GM21360 (cell line): ENCODE measurements at regions not wholly inside any gene's neighbourhood (a gene's known extent, or its start where the extent isn't known, plus 50 kb on each side); places are given as distances from the start of the nearest gene placed in this dataset.

ENCODE experiments used
- ATAC-seq: cut with Tn5 transposase; IDR thresholded peaks from one replicate; pipeline ENCODE4 v1.9.1; 2021; ENCODE audit warnings: mild to moderate bottlenecking, moderate library complexity; ENCODE audit not compliant: unreplicated experiment

DNA sequence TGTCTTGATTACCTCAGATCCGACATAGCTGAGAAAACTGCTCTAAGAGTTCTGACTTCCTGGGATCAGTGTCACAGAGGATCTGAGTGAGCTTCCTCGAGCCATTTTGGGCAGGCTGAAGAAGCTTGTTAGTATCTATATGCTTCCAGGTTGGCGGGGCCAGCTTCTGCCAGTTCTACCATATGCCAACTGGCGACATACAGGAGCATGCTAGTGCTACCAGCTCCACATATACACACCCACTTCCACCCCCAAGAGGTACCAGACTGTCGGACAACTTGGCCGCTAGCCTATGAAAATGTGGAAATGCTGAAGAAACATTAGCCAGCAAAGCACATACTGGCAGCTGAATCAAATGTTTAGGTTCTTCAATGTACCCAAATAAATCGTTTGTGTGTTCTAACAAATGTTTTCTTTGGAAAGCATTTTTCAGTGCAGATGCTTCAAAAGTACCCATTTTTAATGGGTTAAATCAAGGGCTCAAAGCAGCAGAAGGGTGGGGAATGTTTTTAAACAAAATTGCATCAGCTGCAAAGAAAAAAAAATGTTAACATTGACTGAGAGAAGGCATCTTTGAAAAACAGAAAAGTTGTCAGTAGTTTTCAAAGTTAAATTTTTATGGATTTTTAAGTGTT is 163.7 kb downstream of the KLF12 start:
- ATAC-seq = no peak

DNA sequence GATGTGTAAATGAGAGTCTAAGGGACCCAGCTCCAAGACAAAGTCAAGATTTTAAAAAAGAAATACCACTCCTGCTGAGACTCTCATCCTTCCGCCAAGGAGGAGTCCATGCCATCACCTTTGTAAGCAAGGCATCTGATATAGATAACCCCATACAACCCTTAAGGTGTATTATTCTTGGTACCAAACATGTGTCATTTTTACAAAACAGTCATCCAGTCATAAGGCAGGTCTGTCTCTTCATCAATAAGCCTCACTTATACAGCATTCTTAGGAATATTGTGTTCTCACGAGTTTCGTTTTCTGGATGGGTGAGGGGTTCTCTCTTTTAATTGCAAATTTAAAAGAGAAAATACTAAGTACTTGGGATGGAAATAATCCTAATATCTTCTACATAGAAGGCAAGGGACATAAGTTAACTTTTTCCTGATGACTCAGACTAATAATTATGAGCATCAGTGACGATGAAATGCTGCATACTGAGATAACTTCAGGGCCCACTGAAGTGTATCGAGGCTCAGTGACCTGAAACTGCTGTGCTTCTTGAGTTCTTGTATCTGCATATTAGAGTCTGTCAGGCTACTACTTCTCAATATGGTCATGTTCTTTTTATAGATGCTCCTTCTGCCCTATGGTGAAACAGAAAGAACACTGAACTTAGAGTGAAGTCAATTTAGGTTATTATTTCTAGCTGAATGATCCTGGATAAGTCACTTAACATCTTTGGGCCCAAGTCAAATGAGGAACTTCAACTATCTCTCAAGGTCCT is 166.6 kb downstream of the KLF12 start:
- ATAC-seq = peak; percentile 99

DNA sequence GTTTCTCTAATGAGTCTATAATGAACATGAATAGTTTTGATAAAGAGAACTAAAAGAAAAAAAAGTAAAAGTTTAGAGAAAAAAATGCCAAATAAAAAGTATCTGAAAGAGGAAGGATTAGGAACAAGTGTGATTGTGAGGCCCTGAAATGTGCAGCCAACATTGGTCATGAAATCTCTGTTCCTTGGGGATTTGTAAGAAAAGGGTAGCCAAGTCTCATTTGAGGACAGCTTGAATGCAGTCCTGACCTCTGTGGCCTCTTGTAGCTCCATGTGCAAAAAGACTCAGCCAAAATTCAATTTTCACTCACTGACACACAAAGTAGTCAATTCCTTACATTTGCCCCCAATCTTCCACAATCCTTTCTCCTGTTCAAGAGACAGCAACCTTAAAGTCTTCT is 167.9 kb downstream of the KLF12 start:
- no peak for ATAC-seq

DNA sequence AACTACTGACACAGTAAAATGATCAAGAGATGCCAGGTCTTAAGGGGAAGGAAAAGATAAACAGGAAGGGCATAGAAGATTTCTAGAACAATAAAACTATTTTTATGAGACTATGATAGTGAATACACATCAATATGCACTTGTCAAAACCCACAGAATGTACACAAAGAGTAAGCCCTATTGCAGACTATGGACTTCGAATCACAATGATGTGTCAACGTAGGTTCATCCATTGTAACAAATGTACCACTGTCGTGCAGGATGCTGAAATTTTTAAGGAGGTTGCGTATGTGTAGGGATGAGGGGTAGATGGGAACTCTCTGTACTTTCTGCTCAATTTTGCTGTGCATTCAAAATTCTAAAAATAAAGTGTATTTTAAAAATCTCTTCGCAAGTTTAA is 171.9 kb downstream of the KLF12 start:
- no peak for ATAC-seq

DNA sequence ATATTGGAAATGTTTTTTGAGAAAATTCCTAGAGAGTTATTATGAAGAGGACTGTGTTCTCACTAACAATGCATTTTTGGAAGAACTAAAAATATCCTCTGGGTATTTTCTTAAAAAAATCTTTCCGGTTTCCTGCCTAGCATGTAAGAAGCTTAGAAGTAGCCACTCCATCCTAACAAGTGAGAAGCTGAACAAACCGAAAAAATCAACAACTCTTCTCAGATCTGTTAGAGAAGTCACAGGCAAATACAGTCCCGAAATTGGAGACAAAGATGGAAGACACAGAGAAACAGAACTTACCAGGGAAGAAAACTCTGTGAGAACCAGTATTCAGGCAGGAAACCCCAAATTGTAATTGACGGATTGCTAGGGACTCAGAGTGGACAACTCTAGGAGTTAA is 173.0 kb downstream of the KLF12 start:
- peak; percentile 63 for ATAC-seq

DNA sequence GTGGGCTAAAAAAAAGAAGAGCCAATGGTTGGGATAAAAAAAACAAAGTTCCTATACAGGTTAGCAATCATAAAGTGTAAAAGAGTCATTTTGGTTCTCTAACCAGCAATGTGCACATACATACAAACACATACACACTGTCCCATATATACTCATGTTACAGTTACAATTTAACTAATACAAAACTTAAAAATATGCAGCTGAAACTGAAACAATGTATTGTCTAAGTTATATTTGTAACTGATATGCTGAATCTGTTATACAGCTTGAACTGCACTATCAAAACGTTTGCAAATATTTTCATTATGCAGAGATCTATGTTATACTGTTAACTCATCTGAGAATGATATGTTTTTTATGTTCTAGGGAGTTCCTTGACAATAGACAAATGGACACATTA is 173.7 kb downstream of the KLF12 start:
- peak; percentile 45 for ATAC-seq

DNA sequence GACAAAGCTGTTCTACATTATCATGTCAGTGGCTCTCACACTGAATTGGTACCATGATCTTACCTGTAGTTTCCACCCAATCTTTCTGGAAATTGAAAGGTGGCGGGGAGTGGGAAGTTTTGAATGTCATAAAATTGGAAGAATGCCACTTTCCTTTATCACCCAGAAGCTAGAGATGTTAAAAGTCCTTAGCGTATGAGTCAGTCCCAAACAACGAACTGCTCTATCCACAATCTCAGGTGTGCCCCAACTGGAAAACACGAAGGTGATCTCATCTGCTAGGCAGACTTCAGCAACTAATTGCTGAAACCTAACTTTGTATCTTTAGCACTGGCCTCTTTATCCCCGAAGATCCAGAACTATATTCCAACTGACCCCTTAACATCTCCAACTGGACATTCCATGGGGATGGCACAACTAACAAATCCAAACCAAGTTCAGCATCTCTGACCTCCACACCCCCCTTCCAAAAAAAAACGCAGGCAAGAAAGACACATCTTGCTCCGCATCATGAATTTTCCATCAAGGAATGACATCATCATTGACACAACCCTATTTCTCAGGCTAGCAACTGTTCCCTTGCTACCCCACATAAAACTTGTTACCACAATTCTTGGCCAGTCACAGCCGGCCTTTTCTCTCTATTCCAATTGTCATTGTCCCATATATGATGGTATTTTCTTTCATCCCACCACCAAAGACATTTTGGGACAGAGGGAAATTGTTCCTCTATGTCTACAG is 175.4 kb downstream of the KLF12 start:
- ATAC-seq = no peak

DNA sequence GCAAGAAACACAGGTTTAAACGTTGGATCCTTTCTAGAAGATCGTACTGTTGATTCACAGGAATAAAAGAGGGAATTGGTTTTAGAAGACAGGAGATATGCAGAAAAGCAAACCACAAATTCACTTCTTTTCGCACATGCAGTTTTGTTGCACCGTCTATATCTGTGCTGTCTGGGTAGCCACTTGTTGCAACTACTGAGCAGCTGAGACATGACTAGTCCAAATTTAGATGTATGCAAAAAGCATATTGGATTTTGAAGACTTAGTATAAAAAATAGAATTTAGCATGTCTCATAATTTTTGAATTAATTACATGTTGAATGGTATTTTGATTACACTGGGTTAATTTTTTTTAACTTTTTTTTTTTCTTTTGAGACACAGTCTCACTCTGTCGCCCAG is 176.3 kb downstream of the KLF12 start:
- ATAC-seq = no peak

DNA sequence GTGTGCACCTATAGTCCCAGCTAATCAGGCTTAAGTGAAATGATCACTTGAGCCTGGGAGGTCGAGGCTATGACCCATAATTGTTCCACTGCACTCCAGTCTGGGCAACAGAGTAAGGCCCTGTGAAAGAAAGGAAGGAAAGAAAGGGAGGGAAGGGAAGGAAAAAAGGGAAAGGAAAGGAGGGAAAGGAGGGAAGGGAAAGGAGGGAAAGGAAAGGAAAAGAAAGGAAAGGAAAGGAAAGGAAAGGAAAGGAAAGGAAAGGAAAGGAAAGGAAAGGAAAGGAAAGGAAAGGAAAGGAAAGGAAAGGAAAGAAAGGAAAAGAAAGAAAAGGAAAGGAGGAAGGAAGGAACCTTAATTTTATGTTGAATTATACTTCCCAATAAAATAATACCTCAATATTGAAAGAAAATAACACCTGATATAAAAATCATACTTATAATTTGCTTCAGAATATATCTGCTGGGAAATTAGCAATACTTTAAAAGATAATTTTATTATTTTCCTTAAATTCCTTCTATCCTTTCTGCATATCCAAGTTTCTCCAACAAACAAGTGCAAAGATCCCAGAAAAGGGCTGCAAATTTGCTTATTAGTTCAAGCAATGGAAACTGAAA is 177.3 kb downstream of the KLF12 start:
- no peak for ATAC-seq

DNA sequence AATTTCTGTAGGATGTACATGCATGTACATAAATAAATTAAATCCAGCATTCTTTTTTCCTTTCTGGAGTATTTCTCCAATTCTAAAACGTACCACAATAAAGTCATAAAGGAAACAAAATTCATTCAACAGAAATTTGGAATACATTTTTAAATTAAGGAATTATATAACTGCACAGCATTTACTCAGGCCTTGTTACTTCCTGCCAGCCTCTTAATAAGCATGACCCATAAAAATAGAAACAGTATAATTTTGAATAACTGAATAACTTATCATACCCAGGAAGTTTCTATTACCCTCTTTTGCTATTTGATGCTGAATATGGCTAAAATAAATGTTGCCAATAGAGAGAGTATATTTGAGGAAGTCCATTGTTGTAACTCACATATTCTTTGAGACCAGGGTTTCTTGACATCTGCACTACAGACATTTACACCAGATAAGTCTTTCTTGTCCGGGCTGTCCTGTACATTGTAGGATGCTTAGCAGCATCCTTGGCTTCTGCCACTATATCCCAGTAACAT is 178.2 kb downstream of the KLF12 start:
- no peak for ATAC-seq

DNA sequence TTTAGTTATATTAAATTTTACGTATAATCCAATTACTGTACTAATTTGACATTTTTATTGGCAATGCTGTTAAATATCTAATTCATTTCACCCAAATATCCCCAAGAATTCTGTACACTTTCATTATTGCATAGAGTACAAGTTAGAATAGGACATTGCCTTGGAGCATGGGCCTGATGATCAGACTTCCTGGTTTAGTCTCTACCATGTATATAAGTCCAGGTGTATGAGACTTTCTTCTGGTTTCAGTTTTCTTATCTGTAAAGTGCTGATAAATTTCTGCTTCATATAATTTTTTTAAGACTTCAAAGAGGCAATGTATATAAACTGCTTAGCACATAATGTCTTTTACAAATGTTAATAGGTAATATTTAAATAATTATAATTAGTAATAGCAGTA is 179.4 kb downstream of the KLF12 start:
- ATAC-seq = peak; percentile 62

DNA sequence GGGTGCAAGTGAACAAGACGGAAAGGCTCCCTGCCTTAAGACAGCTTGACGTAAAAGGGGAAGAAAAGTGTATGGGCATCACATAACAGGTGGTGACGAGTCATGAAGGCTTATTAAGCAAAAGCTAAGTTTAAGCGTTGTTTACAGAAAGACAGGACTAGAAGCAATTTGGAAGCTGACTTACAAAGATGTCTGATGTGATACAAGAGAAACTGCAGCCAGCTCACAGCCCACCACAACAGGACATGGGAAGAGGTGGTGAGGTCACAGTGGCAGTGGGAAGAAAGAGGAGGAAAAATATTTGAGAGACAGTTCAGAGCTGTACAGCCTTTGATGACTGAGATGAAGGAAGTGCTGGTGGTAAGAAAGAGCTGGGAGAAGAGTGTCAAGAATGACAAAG is 181.6 kb downstream of the KLF12 start:
- ATAC-seq = no peak

DNA sequence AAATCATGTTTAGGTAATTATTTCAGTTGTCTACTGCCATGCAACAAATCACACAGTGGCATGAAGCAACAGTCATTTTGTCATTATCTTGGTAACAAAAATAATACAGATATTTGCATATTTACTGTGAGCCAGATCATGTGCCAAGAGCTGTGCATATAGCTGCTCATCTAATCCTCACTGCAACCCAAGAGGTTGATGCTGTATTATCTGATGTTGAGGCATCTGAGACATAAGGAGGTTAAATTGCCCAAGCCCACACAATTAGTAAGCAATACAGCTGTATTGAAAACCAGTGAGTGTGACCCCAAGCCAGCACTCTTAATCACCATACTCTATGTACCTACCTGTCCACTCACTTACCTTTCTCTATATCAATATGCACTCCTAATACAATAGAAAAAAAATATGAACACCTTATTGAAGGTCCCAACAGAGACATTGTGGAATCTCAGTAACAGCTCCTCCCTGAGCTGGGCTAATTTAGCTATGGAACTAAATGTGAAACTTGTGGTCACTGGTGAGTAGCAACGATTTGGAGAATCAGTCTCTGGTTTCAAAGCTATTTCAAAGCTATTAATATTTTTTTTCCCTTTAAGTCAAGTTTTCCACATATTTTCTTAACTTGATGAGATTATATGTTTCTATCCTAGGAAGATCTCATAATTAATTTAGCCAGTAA is 185.2 kb downstream of the KLF12 start:
- peak; percentile 56 for ATAC-seq

DNA sequence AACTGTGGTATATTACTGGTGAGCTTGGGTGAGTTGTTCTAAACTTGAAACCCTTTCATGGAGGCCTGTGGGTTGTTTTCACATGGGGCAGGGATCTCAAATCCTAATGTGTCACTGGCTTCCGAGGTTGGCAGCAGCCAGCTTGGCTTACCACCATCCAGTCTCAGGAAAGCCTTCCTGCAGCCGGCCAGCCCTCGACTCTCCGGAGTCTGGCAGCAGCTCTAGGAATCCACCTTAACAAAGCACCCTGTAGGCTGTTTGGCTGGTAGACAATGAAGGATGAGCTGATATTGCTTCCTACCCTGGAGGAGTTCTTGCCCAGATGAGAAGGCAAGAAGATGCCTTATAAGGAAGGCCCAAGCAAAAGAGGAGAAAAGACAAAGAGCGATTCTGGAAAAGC is 188.3 kb downstream of the KLF12 start:
- ATAC-seq = no peak

DNA sequence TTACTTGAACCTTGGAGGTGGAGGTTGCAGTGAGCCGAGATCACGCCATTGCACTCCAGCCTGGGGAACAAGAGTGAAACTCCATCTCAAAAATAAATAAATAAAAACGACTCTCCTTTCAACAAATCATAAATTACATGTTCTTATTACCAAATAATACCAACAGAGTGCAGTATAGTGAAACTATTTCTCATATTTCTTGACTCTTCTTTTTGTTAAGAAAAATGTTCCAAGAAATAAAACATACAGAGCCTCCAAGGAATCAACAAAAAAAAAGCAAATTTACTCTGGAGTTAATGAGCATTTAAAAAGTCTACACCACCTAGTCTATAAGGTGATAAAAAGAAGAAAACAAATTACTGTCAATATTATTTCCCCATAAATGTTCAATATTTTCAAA is 188.8 kb downstream of the KLF12 start:
- ATAC-seq = no peak

DNA sequence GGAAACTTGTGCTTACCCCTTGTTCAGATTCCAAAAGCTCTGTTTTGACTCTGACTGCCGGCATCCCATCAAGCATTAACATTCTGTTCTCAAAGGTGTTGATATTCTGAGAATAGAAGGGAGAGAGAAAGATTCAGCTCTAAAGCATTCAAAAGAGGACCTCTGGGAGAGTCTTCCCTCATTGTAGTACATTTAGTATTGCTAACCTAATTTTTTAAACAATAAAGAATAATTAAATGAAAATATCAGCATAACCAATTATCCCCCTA is 190.3 kb downstream of the KLF12 start:
- no peak for ATAC-seq

DNA sequence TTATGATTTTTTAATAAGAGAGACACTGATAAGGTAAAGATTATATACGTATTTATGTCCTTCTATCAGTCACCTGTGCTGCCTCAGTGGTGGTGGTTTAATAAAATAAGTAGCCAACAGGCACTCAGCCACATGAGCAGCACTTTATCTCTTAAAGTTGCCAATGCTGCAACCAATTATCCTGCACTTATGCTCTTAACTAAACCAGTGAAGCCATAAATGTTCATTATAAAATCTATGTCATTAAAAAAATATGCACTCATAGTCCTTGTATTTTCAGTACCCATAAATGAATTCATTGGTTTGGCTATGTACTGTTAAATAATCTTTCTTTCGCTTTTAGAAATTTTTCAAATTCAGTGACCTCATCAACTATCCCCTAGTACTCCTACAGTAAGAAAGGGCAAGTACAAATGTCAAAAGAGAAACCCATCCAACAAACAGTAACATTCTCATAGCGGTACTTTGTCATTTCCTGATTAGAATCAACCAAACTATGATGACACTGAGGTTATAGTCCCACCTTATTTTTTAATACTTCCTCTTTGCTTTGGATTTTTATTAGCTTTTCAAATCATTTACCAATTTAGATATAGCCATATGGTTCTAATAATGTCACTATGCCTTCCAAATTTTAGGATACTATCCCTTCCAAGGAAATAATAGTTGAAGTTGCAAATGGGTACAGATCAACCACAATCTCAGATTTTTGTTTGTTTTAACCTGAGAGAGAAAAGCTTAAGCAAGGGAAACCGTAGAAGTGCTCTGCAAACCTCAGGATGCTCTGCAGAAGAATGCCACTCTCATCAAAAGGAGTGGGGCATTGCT is 190.9 kb downstream of the KLF12 start:
- peak; percentile 86 for ATAC-seq

DNA sequence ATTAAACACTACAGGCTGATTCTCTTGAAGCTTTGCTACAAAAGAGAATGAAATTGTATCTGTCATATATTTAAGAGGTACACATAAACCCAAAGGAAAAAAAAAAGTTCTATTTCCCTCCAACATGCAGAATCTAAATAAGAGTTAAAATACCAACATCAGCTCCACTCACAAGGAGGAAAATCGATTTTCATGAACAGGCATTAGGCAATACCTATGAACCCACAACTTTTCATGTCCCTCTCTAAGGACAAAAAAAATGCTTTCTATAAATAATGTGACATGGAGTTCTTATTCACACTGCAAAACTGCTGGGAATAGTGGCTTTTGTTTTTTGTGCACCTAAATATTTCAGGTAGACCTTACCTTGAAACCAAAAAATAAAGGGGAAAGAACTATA is 192.5 kb downstream of the KLF12 start:
- ATAC-seq = no peak

DNA sequence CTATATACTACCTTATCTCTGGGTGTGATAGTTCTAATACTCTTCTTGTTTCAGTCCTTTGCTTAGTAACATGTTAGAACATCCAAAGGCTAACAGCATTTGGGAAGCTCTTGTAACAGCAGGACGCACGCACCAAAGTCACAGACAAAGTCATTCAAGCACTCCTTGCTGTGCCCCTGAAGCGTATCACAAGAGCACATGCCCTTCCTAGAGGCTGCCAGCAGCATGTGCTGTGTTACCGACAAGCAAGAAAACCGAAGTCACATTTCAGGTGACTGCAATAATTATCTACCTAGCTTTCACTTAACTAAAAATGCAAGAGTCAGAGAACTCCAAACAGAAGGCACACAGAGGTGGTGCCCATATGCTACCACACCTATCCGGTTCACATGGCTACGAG is 194.1 kb downstream of the KLF12 start:
- ATAC-seq = no peak

DNA sequence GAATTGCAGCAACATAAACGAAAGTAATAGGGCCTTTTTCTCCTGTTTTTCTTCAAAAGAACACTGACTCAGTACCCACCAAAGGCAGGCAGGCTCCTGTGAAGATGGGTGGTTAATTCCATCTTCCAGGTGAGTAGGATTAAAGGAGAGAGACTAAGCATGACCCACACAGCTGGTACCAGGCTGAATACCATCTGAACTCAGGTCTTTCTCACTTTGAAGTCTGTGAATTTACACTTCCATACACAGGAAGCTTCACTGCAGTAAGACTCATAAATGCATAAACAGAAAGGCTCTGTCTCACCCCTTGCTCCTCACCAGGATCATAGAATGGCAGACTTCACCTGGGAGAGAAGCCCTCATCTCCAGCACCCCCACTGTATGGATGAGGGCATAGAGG is 194.6 kb downstream of the KLF12 start:
- no peak for ATAC-seq
